BJ (cell line): ENCODE measurements at regions not wholly inside any gene's neighbourhood (a gene's known extent, or its start where the extent isn't known, plus 50 kb on each side); places are given as distances from the start of the nearest gene placed in this dataset.

ENCODE experiments used
- CTCF ChIA-PET: fragments of 350-600 bp; formaldehyde crosslinking; extraction: SDS; loops from one replicate; lab custom pipeline; 2021; ENCODE audit warnings: antibody characterized with exemption, inconsistent platforms; lab: Yijun Ruan, JAX
- POLR2A ChIA-PET: fragments of 300-600 bp; sonication (Branson Sonifier 250); formaldehyde crosslinking; extraction: SDS; loops from one replicate; lab custom pipeline; 2021; ENCODE audit warnings: antibody characterized with exemption; lab: Charles Lee
- DNase-seq: peaks from one replicate; pipeline ENCODE4 v3.0.0-alpha.2; 2011; ENCODE audit warnings: low read depth
- H3K27me3 ChIP-seq: 2 replicates; pipeline ENCODE4 v1.6.0; 2011; ENCODE audit warnings: low read length; ENCODE audit not compliant: control insufficient read depth, insufficient read depth
- H3K36me3 ChIP-seq: 2 replicates; pipeline ENCODE4 v1.5.1; 2011; ENCODE audit warnings: low read length; ENCODE audit not compliant: control insufficient read depth, insufficient read depth
- H3K4me3 ChIP-seq: 2 replicates; pipeline ENCODE4 v1.5.1; 2011; ENCODE audit warnings: low read depth, mild to moderate bottlenecking, control low read depth, low read length
- CTCF ChIP-seq: IDR thresholded peaks from 2 replicates; pipeline ENCODE4 v1.5.1; 2011; ENCODE audit warnings: low read depth, mild to moderate bottlenecking, control low read depth, inconsistent platforms, low read length, moderate library complexity; ENCODE audit not compliant: insufficient read depth

- H3K4me3 ChIP-seq, result no peak overlapping the region
- TF ChIP-seq CTCF, result no peak
- no peak for DNase-seq
- no peaks in the 10 kb centered on the region for H3K36me3 ChIP-seq
- ChIA-PET CTCF (interaction anchor here (1.3 to 1.6 kb wide), 2 partner anchors 14 to 22 kb away, joined by 3 read pairs; no protein-coding TSS in a partner anchor), POLR2A (interaction anchor here (0.6 kb wide), 1 partner anchor 327 kb away, joined by 3 read pairs; no protein-coding TSS in a partner anchor)
- no peaks in the 10 kb centered on the region for H3K27me3 ChIP-seq
These were observed 365.5 kb downstream of the SHQ1 start for GRCh38 chr3:72482589-72483321.

- H3K36me3 ChIP-seq, result no peaks in the 10 kb centered on the region
- no peak overlapping the region for H3K4me3 ChIP-seq
- no peak for TF ChIP-seq CTCF
- ChIA-PET CTCF (interaction anchor here (1.6 kb wide), 1 partner anchor 21 kb away, joined by 3 read pairs; no protein-coding TSS in a partner anchor), POLR2A (no interaction called here)
- no peaks in the 10 kb centered on the region for H3K27me3 ChIP-seq
- no peak for DNase-seq
These were observed 366.7 kb downstream of the SHQ1 start for GRCh38 chr3:72481542-72481941.

GRCh38 chr3:72480366-72480765 is 367.9 kb downstream of the SHQ1 start:
- POLR2A ChIA-PET, result no interaction called here
- TF ChIP-seq CTCF, result no peak
- CTCF ChIA-PET, result no interaction called here
- Histone ChIP-seq H3K27me3 (no peaks in the 10 kb centered on the region), H3K36me3 (no peaks in the 10 kb centered on the region), H3K4me3 (no peak overlapping the region)
- no peak for DNase-seq

GRCh38 chr3:72479651-72480215 is 368.5 kb downstream of the SHQ1 start:
- no peak for TF ChIP-seq CTCF
- POLR2A ChIA-PET, result no interaction called here
- no peak for DNase-seq
- CTCF ChIA-PET, result no interaction called here
- Histone ChIP-seq H3K36me3 (no peaks in the 10 kb centered on the region), H3K4me3 (no peak overlapping the region), H3K27me3 (no peaks in the 10 kb centered on the region)

- ChIA-PET CTCF (no interaction called here), POLR2A (no interaction called here)
- no peak for TF ChIP-seq CTCF
- Histone ChIP-seq H3K36me3 (no peaks in the 10 kb centered on the region), H3K4me3 (no peak overlapping the region), H3K27me3 (no peaks in the 10 kb centered on the region)
- DNase-seq, result no peak
These were observed 372.1 kb downstream of the SHQ1 start for GRCh38 chr3:72476139-72476483.
